ENCODE measurements at regions not wholly inside any gene's neighbourhood (a gene's known extent, or its start where the extent isn't known, plus 50 kb on each side); places are given as distances from the start of the nearest gene placed in this dataset.

- intact Hi-C loops (cut with DNase I) = no loop called here
Measured at GRCh38 chr20:24350923-24351368, 118.5 kb upstream of the SYNDIG1 start.

GRCh38 chr20:24341781-24342180, 127.6 kb upstream of the SYNDIG1 start:
- intact Hi-C loops (cut with DNase I) = no loop called here
- DNase-seq (ENCODE audit: low spot score) = no peak

More at GRCh38 chr20:24350923-24351368, 118.5 kb upstream of the SYNDIG1 start:
- no peak for DNase-seq (ENCODE audit: low spot score)

DNA sequence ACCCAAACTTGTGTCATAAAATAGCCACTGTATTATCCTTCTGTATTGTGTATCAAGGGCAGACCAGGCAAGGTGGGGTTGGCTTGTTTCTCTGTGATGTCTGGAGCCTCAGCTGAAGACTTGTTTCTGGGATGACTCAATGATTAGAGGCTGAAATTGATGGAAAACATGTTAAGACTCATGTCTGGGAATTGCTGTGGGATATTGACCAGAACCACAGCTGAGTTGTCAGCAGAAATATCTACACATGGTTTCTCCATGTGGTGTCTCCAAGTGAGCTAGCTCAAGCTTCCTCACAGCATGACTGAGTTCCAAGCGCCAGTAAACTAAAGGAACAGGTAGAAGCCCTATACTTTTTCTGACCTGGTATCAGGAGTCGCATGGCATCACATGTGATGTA, 128.5 kb upstream of the SYNDIG1 start:
- no peak for DNase-seq (ENCODE audit: low spot score)
- intact Hi-C loops (cut with DNase I) = no loop called here

- intact Hi-C loops (cut with DNase I) = no loop called here
- no peak for DNase-seq (ENCODE audit: low spot score)
Measured at GRCh38 chr20:24339210-24339641, 130.2 kb upstream of the SYNDIG1 start.

DNA sequence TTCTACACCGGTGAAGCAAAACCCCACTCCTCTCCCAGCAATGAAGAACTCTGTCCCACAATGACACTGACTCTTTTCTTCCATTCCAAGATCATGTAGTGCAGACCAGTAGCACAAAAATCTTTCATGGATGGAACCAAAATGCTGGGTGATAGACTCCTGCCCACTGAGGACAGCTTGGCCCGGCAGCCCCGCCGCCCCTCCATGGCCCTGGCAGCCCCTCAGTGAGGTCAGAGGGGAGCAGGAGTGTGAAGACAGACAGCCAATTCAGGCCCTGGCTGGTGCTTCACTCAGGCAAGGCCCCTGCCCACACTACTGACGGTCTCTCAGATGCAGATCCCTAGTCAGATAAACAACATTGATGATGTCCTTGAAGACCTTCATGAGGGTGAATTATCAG, 131.9 kb upstream of the SYNDIG1 start:
- DNase-seq (ENCODE audit: low spot score) = no peak
- intact Hi-C loops (cut with DNase I) = no loop called here

GRCh38 chr20:24337069-24337468, 132.4 kb upstream of the SYNDIG1 start:
- no peak for DNase-seq (ENCODE audit: low spot score)
- intact Hi-C loops (cut with DNase I) = no loop called here

DNA sequence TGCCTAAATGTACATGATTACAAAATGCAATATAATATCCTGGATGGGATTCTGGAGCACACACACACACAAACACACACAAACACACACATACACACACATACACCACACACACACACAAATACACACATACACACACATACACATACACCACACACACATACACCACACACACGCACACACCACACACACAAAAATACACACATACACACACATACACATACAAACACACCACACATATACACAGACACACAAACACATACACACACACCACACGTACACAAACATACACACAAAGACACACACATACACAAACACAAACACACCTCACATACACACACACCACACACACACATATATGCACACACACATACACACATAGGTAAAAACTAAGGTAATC, 134.6 kb upstream of the SYNDIG1 start:
- no peak for DNase-seq (ENCODE audit: low spot score)
- intact Hi-C loops (cut with DNase I) = no loop called here

DNA sequence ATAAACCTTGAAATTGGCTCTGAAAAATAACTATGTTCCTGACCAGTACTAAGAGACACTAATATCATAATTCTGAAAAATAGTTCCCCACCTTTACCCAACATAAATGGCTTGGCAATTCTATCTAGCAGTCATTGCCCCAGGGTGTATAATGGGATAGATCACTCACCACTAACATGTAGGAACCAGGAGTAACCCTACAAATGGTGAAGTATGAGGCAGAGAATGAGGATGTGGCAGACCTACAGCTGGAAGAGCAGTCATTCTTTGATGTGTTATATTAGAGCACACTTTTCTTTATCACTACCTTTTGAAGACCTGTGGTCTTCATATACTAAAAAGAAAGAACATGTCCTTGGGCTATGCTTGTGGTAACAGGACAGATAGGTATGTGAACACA, 136.5 kb upstream of the SYNDIG1 start:
- intact Hi-C loops (cut with DNase I) = no loop called here
- no peak for DNase-seq (ENCODE audit: low spot score)

DNA sequence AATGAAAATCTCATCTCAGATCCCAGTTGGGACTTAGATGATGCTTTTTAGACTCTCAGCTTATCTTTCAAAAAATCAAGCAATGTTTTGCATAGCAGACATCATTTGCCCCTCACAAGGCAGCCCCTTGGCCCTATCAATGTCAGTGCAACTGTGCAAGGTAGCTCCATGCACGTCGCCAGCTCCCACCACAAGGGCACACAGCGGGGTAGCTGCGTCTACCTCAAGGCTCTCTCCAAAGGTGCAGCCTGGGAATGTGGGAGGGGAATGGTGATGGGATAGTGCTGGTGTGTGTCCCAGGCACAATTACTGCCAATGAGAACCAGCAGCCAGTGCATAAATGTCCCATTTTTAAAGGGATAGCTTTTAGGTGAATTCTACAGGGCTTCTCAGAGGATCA, 137.5 kb upstream of the SYNDIG1 start:
- no peak for DNase-seq (ENCODE audit: low spot score)
- intact Hi-C loops (cut with DNase I) = no loop called here

GRCh38 chr20:24328901-24329300, 140.5 kb upstream of the SYNDIG1 start:
- intact Hi-C loops (cut with DNase I) = no loop called here
- no peak for DNase-seq (ENCODE audit: low spot score)

DNA sequence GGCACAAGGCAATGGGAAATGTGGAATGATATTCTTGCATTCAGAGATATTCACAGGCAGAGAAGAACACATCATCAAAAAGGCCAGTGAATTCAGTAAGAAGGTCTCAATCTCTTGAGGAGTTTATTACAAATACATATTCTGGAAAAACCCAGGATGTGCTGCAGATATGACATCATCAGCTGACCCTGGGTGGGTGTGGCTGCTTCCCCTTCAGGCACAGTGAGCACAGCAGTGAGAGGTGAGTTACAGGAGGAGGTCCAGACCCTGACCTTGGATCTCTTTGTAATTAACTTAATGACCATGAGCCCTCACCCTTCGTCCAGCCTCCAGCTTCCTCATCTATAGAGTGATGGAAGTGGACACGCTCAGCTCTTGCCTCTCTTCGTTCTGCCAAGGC, 147.5 kb upstream of the SYNDIG1 start:
- no peak for DNase-seq (ENCODE audit: low spot score)
- intact Hi-C loops (cut with DNase I) = no loop called here

DNA sequence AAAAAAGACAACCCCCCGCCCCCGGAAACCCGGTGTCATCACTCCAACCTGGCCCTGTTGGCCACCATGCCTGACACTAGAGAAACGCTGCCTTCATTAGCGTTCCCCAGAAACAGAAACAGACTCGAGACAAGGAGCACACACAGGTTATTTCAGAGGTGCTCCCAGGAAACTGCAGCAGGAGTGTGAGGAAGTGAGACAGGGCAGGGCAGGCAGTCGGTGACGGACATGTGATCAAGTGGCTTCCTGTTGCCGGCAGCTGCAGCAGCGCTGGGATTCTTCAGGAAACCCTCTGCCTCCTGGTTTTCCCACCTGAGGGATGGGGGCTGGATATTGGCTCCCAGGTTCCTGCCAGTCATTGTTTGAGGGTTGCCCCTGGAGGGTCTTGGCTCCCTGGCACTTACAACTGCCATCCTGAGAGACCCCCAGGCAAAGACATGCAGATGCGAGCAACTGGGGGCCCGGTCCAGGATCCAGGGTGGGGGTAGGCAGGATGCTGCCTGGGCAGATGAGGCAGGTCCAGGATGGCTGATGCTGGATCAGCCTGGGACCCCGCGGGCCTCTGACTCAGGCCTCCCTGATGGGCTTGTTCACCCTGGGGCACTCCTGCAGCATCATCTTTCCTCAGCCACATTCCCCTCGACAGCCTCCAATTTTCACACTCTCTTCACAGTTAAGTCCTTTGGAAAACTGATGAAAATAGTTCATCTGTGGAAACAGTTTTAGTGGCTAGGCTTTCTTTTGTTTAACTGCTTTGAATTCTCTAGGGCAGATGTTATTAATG, 150.7 kb upstream of the SYNDIG1 start:
- intact Hi-C loops (cut with DNase I) = no loop called here

GRCh38 chr20:24317224-24317623, 152.2 kb upstream of the SYNDIG1 start:
- intact Hi-C loops (cut with DNase I) = no loop called here
- no peak for DNase-seq (ENCODE audit: low spot score)

More for the DNA sequence above, 150.7 kb upstream of the SYNDIG1 start:
- no peak for DNase-seq (ENCODE audit: low spot score)

DNA sequence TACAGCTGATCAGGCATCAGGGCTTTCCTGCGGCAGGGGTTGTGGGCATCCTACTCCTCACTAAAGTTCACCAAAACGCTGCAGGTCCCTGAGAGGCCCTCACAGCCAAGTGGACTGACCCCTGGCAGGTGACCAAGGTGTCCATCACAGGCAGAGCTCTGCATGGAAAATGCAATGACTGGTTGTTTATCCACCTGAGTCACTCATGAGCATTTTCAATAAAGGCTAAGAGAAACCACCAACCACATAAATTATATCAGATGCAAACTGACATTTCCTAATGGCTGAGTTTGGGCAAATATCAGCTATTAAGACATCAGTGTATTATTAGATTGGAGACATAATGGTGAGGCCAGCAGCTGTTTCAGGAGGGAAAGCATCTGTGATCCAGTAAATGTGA, 152.7 kb upstream of the SYNDIG1 start:
- no peak for DNase-seq (ENCODE audit: low spot score)
- intact Hi-C loops (cut with DNase I) = no loop called here

GRCh38 chr20:24314053-24314452, 155.4 kb upstream of the SYNDIG1 start:
- DNase-seq (ENCODE audit: low spot score) = no peak
- intact Hi-C loops (cut with DNase I) = no loop called here

DNA sequence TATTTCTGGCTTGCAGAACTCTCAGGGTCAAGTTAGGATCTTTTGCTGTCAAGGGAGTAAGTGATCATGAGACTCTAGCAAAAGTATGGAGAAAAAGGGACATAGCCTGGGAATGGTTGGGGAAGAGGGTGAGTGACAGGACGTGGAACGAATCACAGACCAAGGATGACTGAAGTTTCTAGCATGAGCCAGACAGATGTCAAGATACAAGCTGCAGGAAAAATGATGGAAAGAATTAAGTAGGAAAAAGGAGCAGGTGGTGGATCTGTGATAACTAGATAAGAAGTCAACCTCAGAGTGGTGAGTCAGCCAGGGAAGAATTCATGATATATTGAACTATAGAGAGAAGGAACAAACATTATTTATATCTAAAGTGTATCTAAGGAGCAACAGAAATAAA, 159.8 kb upstream of the SYNDIG1 start:
- no peak for DNase-seq (ENCODE audit: low spot score)
- intact Hi-C loops (cut with DNase I) = no loop called here

DNA sequence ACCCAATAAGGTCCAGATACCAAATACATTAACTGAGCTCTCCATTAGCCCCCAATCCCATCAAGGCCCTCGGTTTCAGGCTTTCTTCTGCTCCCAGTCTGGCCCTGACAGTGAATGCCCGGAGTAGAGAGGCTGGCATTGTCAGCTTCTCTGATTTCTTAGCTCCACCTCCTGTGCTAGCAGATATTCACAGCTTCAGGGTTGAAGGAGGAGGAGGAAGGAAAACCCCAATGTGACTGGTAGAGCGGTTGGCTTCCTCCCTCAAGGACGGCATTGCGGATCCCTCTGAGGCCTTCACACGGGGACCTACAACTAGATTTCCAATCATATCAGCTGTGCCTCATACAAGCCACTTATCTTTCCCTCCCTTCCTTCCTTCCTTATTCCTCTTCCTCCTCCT, 164.1 kb upstream of the SYNDIG1 start:
- intact Hi-C loops (cut with DNase I) = no loop called here
- no peak for DNase-seq (ENCODE audit: low spot score)

DNA sequence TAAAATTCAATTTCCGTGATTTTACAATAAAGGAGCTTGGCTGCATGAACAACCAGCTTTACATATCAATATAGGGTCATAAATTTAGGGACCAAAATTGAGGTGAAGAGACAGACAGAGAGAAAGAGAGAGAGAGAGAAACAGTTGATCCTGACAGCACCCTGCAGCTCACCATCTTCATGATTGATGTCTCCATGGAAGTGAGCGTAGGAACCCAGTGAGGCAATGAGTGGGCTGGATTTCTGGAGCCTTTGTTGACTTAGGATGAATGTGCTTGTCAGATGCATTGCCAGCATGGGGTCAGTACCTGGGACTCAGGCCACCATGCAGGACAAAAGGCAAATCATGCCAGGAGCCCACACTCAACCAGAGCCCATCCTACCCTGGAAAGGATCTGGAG, 165.1 kb upstream of the SYNDIG1 start:
- intact Hi-C loops (cut with DNase I) = no loop called here
- DNase-seq (ENCODE audit: low spot score) = no peak

DNA sequence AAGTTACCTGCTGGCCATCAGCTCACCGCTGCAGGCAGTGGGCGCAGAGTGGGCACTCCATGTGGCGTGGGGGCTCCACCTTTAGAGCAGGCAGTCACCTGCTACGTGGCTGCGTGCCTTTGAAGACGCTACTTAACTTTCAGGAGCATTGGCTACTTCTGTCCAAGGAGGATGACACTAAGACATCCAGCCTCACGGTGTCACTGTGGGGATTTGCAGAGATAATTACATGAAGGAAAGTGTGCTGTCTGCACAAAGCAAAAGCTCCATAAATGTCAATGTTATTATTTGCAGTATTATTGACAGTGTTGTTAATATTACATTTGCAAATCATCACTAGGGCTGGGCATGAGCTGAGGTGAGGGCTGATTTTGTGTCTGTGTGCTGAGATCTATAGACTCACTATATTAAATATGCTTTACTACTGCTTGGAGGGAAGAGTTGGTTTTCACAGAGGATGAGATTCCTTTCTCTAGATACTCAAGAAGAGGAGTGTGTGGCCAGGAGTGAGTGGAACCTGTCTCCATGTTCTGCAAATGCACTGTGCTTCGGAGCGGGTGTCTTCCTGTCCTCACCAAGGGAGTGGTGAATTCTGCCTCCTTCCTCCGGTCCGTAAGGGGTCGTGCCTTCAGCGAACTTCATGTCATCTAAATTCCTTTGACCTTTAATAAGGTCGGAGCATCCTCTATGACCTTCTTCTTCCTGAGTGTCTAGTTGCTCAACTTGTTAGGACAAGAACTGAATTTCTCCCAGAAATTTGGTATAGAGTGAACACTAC, 165.8 kb upstream of the SYNDIG1 start:
- intact Hi-C loops (cut with DNase I) = no loop called here
- DNase-seq (ENCODE audit: low spot score) = no peak

DNA sequence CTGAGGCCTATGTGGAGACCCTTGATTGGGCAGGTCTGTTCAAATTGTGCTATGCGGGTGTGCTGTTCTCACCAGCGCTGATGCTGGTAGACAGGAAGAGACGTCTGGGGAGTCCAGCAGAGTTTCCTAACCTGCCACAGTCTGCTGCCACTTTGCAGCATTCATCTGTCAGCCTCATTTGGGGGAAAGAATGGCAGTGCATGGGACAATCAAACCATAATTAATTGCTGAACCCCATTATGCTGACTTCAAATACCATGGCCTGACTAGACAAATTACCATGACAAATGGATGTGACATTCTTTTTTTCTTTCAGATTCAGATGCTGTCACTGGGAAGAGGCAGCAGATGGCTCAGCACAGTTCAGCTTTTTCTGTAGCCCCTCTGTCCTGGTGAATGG, 171.4 kb upstream of the SYNDIG1 start:
- no peak for DNase-seq (ENCODE audit: low spot score)
- intact Hi-C loops (cut with DNase I) = no loop called here
